Activated T-helper 17 cell treated with anti-CD3 and anti-CD28 coated beads, Interleukin-2, amount 50 U/mL, for 72 hours (primary cell): ENCODE measurements at regions not wholly inside any gene's neighbourhood (a gene's known extent, or its start where the extent isn't known, plus 50 kb on each side); places are given as distances from the start of the nearest gene placed in this dataset.

ENCODE experiments used
- ATAC-seq: fragments of 150-1000 bp; cut with Tn5 transposase; replicated peaks from 2 replicates; pipeline ENCODE4 v1.10.0; 2021; ENCODE audit warnings: mild to moderate bottlenecking, moderate library complexity
- H3K27ac Mint-ChIP-seq: one replicate; pipeline ENCODE4 v1.8.0; 2022; ENCODE audit warnings: mixed read lengths
- H3K27me3 Mint-ChIP-seq: one replicate; pipeline ENCODE4 v1.8.0; 2022; ENCODE audit warnings: mixed read lengths
- H3K36me3 Mint-ChIP-seq: one replicate; pipeline ENCODE4 v1.8.0; 2022; ENCODE audit warnings: low read depth, mild to moderate bottlenecking, mixed read lengths
- H3K4me1 Mint-ChIP-seq: one replicate; pipeline ENCODE4 v1.8.0; 2022; ENCODE audit warnings: mixed read lengths
- H3K4me3 Mint-ChIP-seq: one replicate; pipeline ENCODE4 v1.8.0; 2022; ENCODE audit warnings: mild to moderate bottlenecking, mixed read lengths
- H3K9me3 Mint-ChIP-seq: one replicate; pipeline ENCODE4 v1.8.0; 2022; ENCODE audit warnings: mixed read lengths

- Mint-ChIP-seq H3K4me1 (peaks cover under 1% of the 10 kb centered on the region), H3K9me3 (no peaks in the 10 kb centered on the region), H3K4me3 (no peak overlapping the region), H3K36me3 (no peaks in the 10 kb centered on the region), H3K27me3 (no peaks in the 10 kb centered on the region), H3K27ac (no peak overlapping the region)
- no peak for ATAC-seq
Measured at GRCh38 chr1:212181015-212181882, 104.0 kb upstream of the PPP2R5A start.

- no peaks in the 10 kb centered on the region for H3K9me3 Mint-ChIP-seq
Measured at GRCh38 chr1:212182171-212182570, 103.0 kb upstream of the PPP2R5A start.

GRCh38 chr1:212182579-212182978 lies 102.6 kb upstream of the PPP2R5A start:
- no peak overlapping the region for H3K27ac Mint-ChIP-seq
- no peak for ATAC-seq
- H3K4me1 Mint-ChIP-seq, result peaks cover 6% of the 10 kb centered on the region
- H3K27me3 Mint-ChIP-seq, result no peaks in the 10 kb centered on the region
- H3K4me3 Mint-ChIP-seq, result no peak overlapping the region
- H3K9me3 Mint-ChIP-seq, result no peaks in the 10 kb centered on the region
- H3K36me3 Mint-ChIP-seq, result no peaks in the 10 kb centered on the region

More at GRCh38 chr1:212182171-212182570, 103.0 kb upstream of the PPP2R5A start:
- Mint-ChIP-seq H3K27me3 (no peaks in the 10 kb centered on the region), H3K27ac (no peak overlapping the region), H3K4me1 (peaks cover 6% of the 10 kb centered on the region), H3K4me3 (no peak overlapping the region), H3K36me3 (no peaks in the 10 kb centered on the region)
- ATAC-seq, result no peak

- H3K4me3 Mint-ChIP-seq, result peak overlapping the region; percentile 54
- no peaks in the 10 kb centered on the region for H3K27me3 Mint-ChIP-seq
- no peaks in the 10 kb centered on the region for H3K9me3 Mint-ChIP-seq
- no peaks in the 10 kb centered on the region for H3K36me3 Mint-ChIP-seq
- H3K27ac Mint-ChIP-seq, result peak overlapping the region; percentile 49
- peaks cover 17% of the 10 kb centered on the region for H3K4me1 Mint-ChIP-seq
- ATAC-seq, result peak; percentile 68
Measured at GRCh38 chr1:212186427-212187207, 98.6 kb upstream of the PPP2R5A start.

GRCh38 chr1:212188599-212189351 lies 96.4 kb upstream of the PPP2R5A start:
- ATAC-seq, result peak; percentile 89
- peak overlapping the region; percentile 10 for H3K4me3 Mint-ChIP-seq
- H3K27me3 Mint-ChIP-seq, result no peaks in the 10 kb centered on the region
- peaks cover 17% of the 10 kb centered on the region for H3K4me1 Mint-ChIP-seq
- H3K9me3 Mint-ChIP-seq, result no peaks in the 10 kb centered on the region
- H3K27ac Mint-ChIP-seq, result peak overlapping the region; percentile 61
- H3K36me3 Mint-ChIP-seq, result no peaks in the 10 kb centered on the region

- Mint-ChIP-seq H3K27me3 (no peaks in the 10 kb centered on the region), H3K9me3 (no peaks in the 10 kb centered on the region), H3K4me1 (peaks cover 17% of the 10 kb centered on the region), H3K27ac (peak overlapping the region; percentile 61), H3K4me3 (no peak overlapping the region), H3K36me3 (no peaks in the 10 kb centered on the region)
- ATAC-seq, result no peak
Measured at GRCh38 chr1:212189352-212189738, 95.9 kb upstream of the PPP2R5A start.

DNA sequence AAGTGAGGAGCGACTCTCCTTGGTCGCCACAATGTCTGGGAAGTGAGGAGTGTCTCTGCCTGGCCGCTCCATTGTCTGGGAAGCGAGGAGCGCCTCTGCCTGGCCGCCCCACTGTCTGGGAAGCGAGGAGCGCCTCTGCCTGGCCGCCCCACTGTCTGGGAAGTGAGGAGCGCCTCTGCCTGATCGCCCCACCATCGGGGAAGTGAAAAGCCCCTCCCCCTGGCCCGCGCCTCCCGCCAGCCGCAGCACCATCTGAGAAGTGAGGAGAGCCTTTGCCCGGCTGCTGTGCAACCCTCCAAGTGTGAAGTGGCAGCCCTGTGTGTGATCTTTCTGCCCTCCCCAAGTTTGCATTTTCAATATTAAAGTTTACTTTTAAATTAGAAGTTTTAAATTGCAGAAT lies 95.0 kb upstream of the PPP2R5A start:
- Mint-ChIP-seq H3K27ac (no peak overlapping the region), H3K4me1 (peaks cover 17% of the 10 kb centered on the region), H3K9me3 (peaks cover 5% of the 10 kb centered on the region), H3K4me3 (no peak overlapping the region), H3K27me3 (no peaks in the 10 kb centered on the region), H3K36me3 (no peaks in the 10 kb centered on the region)
- ATAC-seq, result no peak

DNA sequence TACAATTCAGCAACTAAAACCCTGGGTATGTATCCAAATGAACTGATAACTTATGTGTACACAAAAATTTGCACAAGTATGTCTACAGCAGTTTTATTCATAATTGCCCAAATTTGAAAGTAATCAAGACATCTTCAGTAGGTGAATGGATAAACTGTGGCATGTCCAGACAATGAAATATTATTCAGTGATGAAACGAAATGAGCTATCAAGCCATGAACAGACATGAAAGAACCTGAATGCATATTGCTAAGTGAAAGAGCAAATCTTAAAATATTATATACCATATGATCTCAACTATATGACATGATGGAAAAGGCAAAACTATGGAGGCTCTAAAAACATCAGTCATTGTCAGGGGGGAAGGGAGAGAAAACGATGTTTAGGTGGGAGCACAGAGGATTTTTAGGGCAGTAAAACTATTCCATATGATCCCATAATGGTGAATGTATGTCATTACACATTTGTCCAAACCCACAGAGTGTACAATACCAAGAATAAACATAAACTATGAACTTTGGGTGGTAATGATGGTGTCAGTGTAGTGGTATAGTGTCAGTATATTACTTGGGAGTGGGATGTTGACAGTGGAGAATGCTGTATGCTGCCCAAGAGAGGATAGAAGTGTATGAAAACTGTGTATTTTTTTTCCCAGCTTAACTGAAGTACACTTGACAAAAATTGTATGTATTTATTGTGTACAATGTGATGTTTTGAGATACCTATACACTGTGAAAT lies 92.8 kb upstream of the PPP2R5A start:
- no peak overlapping the region for H3K27ac Mint-ChIP-seq
- H3K9me3 Mint-ChIP-seq, result peaks cover 5% of the 10 kb centered on the region
- no peak overlapping the region for H3K4me3 Mint-ChIP-seq
- H3K36me3 Mint-ChIP-seq, result no peaks in the 10 kb centered on the region
- no peak for ATAC-seq
- H3K4me1 Mint-ChIP-seq, result peaks cover 11% of the 10 kb centered on the region
- H3K27me3 Mint-ChIP-seq, result no peaks in the 10 kb centered on the region

- ATAC-seq, result no peak
- no peaks in the 10 kb centered on the region for H3K36me3 Mint-ChIP-seq
- H3K27ac Mint-ChIP-seq, result no peak overlapping the region
- H3K27me3 Mint-ChIP-seq, result no peaks in the 10 kb centered on the region
- no peaks in the 10 kb centered on the region for H3K4me1 Mint-ChIP-seq
- H3K9me3 Mint-ChIP-seq, result peaks cover 5% of the 10 kb centered on the region
- H3K4me3 Mint-ChIP-seq, result no peak overlapping the region
Measured at GRCh38 chr1:212196355-212196754, 88.9 kb upstream of the PPP2R5A start.

DNA sequence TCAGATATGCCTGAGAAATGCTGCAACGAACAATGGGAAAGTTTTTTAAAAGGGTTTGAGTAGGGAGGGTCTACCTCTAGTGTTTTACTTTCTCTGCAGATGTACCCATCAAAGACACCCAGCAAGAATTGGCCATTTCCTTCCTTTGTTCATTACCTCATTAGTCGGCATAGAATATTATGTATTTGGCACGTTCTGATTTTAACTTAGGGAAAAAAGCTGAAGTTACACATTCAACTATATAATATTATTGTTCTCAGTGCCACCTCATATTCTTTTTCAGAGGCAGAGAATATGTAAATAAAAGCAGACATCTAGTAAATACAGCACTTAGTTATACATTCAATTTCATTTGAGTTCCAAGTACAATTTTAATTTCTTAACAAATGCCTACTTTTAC lies 83.7 kb upstream of the PPP2R5A start:
- Mint-ChIP-seq H3K27ac (no peak overlapping the region), H3K9me3 (no peaks in the 10 kb centered on the region), H3K4me1 (no peaks in the 10 kb centered on the region), H3K36me3 (no peaks in the 10 kb centered on the region), H3K4me3 (no peak overlapping the region), H3K27me3 (no peaks in the 10 kb centered on the region)
- no peak for ATAC-seq

- H3K36me3 Mint-ChIP-seq, result no peaks in the 10 kb centered on the region
- no peak overlapping the region for H3K27ac Mint-ChIP-seq
- H3K4me1 Mint-ChIP-seq, result no peaks in the 10 kb centered on the region
- no peaks in the 10 kb centered on the region for H3K9me3 Mint-ChIP-seq
- no peaks in the 10 kb centered on the region for H3K27me3 Mint-ChIP-seq
- no peak for ATAC-seq
- H3K4me3 Mint-ChIP-seq, result no peak overlapping the region
Measured at GRCh38 chr1:212203630-212204029, 81.6 kb upstream of the PPP2R5A start.

DNA sequence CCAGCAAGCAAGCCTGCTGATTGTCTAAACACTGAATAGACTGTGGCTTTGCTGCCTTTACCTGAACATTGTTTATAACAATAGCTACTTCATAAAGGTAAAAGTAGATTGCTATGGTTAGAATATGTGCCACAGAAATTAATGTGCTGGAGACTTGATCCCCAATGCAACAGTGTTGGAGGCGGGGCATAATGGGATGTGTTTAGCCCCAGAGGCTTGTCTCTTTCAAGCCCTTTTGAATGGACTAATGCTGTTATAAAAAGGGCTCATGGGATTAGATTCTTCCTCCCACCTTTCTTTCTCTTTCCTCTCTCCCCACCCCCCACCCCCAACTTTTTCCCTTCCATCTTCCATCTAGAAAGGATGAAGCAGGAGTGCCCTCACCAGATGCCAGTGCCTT lies 80.2 kb upstream of the PPP2R5A start:
- H3K27ac Mint-ChIP-seq, result no peak overlapping the region
- no peaks in the 10 kb centered on the region for H3K36me3 Mint-ChIP-seq
- H3K27me3 Mint-ChIP-seq, result no peaks in the 10 kb centered on the region
- H3K4me1 Mint-ChIP-seq, result no peaks in the 10 kb centered on the region
- H3K4me3 Mint-ChIP-seq, result no peak overlapping the region
- no peaks in the 10 kb centered on the region for H3K9me3 Mint-ChIP-seq
- ATAC-seq, result no peak

DNA sequence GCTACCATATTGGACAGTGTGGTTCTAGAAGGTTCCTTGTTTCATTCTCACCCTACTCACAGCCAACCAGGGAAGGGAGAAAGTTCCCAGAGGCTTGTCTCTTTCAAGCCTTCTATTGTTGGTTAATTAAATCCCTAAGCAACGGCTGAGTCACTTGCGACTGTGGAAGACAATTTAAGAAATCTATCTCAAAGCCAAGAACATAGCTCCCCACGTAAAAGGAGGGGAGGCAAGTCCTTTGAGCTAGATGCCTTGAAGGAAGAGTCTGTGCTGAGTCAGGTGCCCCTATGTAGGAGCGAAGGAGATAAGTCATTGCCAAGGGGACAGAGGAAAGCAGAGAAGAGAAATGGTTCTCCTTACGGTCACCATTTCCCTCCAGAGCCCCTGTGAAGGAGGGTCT lies 79.4 kb upstream of the PPP2R5A start:
- Mint-ChIP-seq H3K4me1 (no peaks in the 10 kb centered on the region), H3K4me3 (no peak overlapping the region), H3K36me3 (no peaks in the 10 kb centered on the region), H3K27ac (no peak overlapping the region), H3K27me3 (no peaks in the 10 kb centered on the region), H3K9me3 (no peaks in the 10 kb centered on the region)
- no peak for ATAC-seq

GRCh38 chr1:212207118-212207517 lies 78.1 kb upstream of the PPP2R5A start:
- H3K36me3 Mint-ChIP-seq, result no peaks in the 10 kb centered on the region
- H3K4me1 Mint-ChIP-seq, result no peaks in the 10 kb centered on the region
- no peaks in the 10 kb centered on the region for H3K9me3 Mint-ChIP-seq
- H3K27me3 Mint-ChIP-seq, result no peaks in the 10 kb centered on the region
- no peak overlapping the region for H3K27ac Mint-ChIP-seq
- no peak overlapping the region for H3K4me3 Mint-ChIP-seq
- no peak for ATAC-seq
